ENCODE measurements at regions not wholly inside any gene's neighbourhood (a gene's known extent, or its start where the extent isn't known, plus 50 kb on each side); places are given as distances from the start of the nearest gene placed in this dataset.

DNA sequence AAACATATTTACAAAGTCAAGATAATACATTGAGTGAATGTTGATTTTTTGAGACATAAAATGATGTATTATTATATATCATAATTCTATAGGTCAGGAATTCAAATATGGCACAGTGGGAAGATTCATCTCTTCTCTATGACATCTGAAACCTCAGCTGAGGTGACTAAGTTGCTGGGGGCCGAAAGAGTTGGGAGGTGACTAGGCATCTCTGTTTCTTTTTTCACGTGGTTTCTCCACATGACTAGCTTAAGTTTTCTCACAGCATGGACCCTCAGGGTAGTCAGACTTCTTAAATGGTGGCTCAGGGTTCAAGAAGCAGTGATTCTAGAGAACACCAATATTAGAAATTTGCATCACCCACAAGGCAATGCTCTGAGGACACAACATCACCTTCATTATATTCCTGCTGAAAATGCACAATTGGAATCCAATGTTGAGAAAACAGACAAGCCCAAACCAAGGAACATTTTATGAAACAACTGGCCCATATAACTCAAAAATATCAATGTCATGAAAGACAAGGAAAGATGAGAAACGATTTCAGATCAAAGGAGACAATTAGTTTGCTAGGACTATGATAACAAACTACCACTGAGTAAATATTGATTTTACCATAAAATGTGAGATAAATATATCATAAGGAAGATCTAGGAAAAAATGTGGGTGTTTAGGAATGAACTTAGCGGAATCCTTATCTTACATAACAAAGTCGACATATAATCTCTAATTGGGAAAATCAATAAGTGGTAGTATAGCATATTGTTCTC, 273.3 kb upstream of the IRAK1BP1 start:
- Histone ChIP-seq H3K9me3 (ENCODE audit: insufficient read depth, low read length) (no peaks in the 10 kb centered on the region), H3F3A (ENCODE audit: insufficient read depth) (no peaks in the 10 kb centered on the region), H3K36me3 (ENCODE audit: low read length) (no peaks in the 10 kb centered on the region), H3K79me2 (ENCODE audit: insufficient read depth, low read length) (no peaks in the 10 kb centered on the region), H4K20me1 (ENCODE audit: low read depth, low read length) (no peaks in the 10 kb centered on the region), H3K4me3 (ENCODE audit: insufficient read depth, low read length, poor library complexity, severe bottlenecking) (no peak overlapping the region), H3K9me2 (replicated peaks; ENCODE audit: insufficient read depth, low read length) (no peaks in the 10 kb centered on the region), H3K9ac (ENCODE audit: low read length) (no peak overlapping the region), H2AFZ (ENCODE audit: low read depth, low read length, severe bottlenecking) (no peak overlapping the region), H3K27me3 (ENCODE audit: low read length) (no peaks in the 10 kb centered on the region), H3K27ac (ENCODE audit: low read depth, low read length) (no peak overlapping the region), H3K4me2 (ENCODE audit: low read depth, low read length, poor library complexity, severe bottlenecking) (no peak overlapping the region)
- TF ChIP-seq EZH2phosphoT487 (conservative IDR thresholded peaks at IDR 0.05; ENCODE audit: low read length): no peak
- TF ChIP-seq, protein P1, sequence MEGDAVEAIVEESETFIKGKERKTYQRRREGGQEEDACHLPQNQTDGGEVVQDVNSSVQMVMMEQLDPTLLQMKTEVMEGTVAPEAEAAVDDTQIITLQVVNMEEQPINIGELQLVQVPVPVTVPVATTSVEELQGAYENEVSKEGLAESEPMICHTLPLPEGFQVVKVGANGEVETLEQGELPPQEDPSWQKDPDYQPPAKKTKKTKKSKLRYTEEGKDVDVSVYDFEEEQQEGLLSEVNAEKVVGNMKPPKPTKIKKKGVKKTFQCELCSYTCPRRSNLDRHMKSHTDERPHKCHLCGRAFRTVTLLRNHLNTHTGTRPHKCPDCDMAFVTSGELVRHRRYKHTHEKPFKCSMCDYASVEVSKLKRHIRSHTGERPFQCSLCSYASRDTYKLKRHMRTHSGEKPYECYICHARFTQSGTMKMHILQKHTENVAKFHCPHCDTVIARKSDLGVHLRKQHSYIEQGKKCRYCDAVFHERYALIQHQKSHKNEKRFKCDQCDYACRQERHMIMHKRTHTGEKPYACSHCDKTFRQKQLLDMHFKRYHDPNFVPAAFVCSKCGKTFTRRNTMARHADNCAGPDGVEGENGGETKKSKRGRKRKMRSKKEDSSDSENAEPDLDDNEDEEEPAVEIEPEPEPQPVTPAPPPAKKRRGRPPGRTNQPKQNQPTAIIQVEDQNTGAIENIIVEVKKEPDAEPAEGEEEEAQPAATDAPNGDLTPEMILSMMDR (IDR thresholded peaks at IDR 0.05; ENCODE audit: insufficient read depth, low read length, poor library complexity, severe bottlenecking): no peak

GRCh38 chr6:78594668-78595066, 272.7 kb upstream of the IRAK1BP1 start:
- Histone ChIP-seq H3K9me2 (replicated peaks; ENCODE audit: insufficient read depth, low read length) (no peaks in the 10 kb centered on the region), H2AFZ (ENCODE audit: low read depth, low read length, severe bottlenecking) (no peak overlapping the region), H3K79me2 (ENCODE audit: insufficient read depth, low read length) (no peaks in the 10 kb centered on the region), H3K27ac (ENCODE audit: low read depth, low read length) (no peak overlapping the region), H4K20me1 (ENCODE audit: low read depth, low read length) (no peaks in the 10 kb centered on the region), H3K9ac (ENCODE audit: low read length) (no peak overlapping the region), H3K9me3 (ENCODE audit: insufficient read depth, low read length) (no peaks in the 10 kb centered on the region), H3K4me2 (ENCODE audit: low read depth, low read length, poor library complexity, severe bottlenecking) (no peak overlapping the region), H3K4me3 (ENCODE audit: insufficient read depth, low read length, poor library complexity, severe bottlenecking) (no peak overlapping the region), H3K27me3 (ENCODE audit: low read length) (no peaks in the 10 kb centered on the region), H3K36me3 (ENCODE audit: low read length) (no peaks in the 10 kb centered on the region), H3F3A (ENCODE audit: insufficient read depth) (no peaks in the 10 kb centered on the region)
- TF ChIP-seq EZH2phosphoT487 (conservative IDR thresholded peaks at IDR 0.05; ENCODE audit: low read length): no peak
- TF ChIP-seq, protein P1 (IDR thresholded peaks at IDR 0.05; ENCODE audit: insufficient read depth, low read length, poor library complexity, severe bottlenecking): no peak

DNA sequence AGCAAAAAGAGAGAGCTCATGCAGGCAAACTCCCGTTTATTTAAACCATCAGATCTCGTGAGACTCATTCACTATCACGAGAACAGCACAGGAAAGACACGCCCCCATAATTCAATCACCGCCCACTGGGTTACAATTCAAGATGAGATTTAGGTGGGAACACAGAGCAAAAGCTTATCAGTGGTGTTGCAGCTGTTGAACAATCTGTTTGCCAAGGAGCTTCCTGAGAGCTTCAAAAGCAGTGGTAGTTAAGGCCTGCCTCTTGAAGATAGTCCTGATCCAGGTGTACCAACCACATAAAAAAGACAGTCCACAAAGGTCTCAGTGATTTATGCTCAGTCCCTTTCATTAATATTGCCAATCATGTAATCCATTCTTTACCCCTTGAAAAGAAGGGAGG, 269.4 kb upstream of the IRAK1BP1 start:
- H3K9me2 ChIP-seq (replicated peaks; ENCODE audit: insufficient read depth, low read length): no peaks in the 10 kb centered on the region
- no peak overlapping the region for H2AFZ ChIP-seq (ENCODE audit: low read depth, low read length, severe bottlenecking)
- H3K79me2 ChIP-seq (ENCODE audit: insufficient read depth, low read length): no peaks in the 10 kb centered on the region
- no peak overlapping the region for H3K9ac ChIP-seq (ENCODE audit: low read length)
- no peaks in the 10 kb centered on the region for H3K36me3 ChIP-seq (ENCODE audit: low read length)
- TF ChIP-seq, protein P1 (IDR thresholded peaks at IDR 0.05; ENCODE audit: insufficient read depth, low read length, poor library complexity, severe bottlenecking): no peak
- TF ChIP-seq EZH2phosphoT487 (conservative IDR thresholded peaks at IDR 0.05; ENCODE audit: low read length): no peak
- H3F3A ChIP-seq (ENCODE audit: insufficient read depth): no peaks in the 10 kb centered on the region
- no peaks in the 10 kb centered on the region for H3K9me3 ChIP-seq (ENCODE audit: insufficient read depth, low read length)
- H3K4me3 ChIP-seq (ENCODE audit: insufficient read depth, low read length, poor library complexity, severe bottlenecking): no peak overlapping the region
- no peak overlapping the region for H3K4me2 ChIP-seq (ENCODE audit: low read depth, low read length, poor library complexity, severe bottlenecking)
- H3K27ac ChIP-seq (ENCODE audit: low read depth, low read length): no peak overlapping the region
- no peaks in the 10 kb centered on the region for H3K27me3 ChIP-seq (ENCODE audit: low read length)
- H4K20me1 ChIP-seq (ENCODE audit: low read depth, low read length): no peaks in the 10 kb centered on the region

Data from SU-DHL-6 (cell line).